ENCODE measurements at regions not wholly inside any gene's neighbourhood (a gene's known extent, or its start where the extent isn't known, plus 50 kb on each side); places are given as distances from the start of the nearest gene placed in this dataset.
"Not testable (repeated sequence)": the region's sequence is repeated elsewhere in the genome, so short reads cannot be mapped to it uniquely, and the experiment has no call there.

- DNase-seq = no peak
- H2AFZ ChIP-seq = no peak overlapping the region
- intact Hi-C loops (cut with micrococcal nuclease; ENCODE audit: unreplicated experiment) = no loop called here
- H3K4me1 ChIP-seq (replicated peaks; ENCODE audit: insufficient read depth) = no peaks in the 10 kb centered on the region
- H3K9me2 ChIP-seq (ENCODE audit: insufficient read depth) = no peaks in the 10 kb centered on the region
- H3K27ac ChIP-seq = no peak overlapping the region
- CTCF ChIA-PET = no interaction called here
- H3K4me2 ChIP-seq = no peak overlapping the region
- no TSS peak for BruUV-seq (replicated peaks)
- POLR2A ChIA-PET (ENCODE audit: unreplicated experiment) = no interaction called here
- no peaks in the 10 kb centered on the region for H3K79me2 ChIP-seq (ENCODE audit: low read depth)
- no peak overlapping the region for H3K4me3 ChIP-seq
- no peaks in the 10 kb centered on the region for H3K27me3 ChIP-seq (ENCODE audit: insufficient read depth, low read depth)
- H3F3A ChIP-seq (ENCODE audit: insufficient read depth, low read depth) = no peaks in the 10 kb centered on the region
- H3K36me3 ChIP-seq (ENCODE audit: low read depth) = no peaks in the 10 kb centered on the region
- no peaks in the 10 kb centered on the region for H4K20me1 ChIP-seq (ENCODE audit: insufficient read depth)
- H3K9me3 ChIP-seq (ENCODE audit: insufficient read depth, low read depth) = no peaks in the 10 kb centered on the region
- TF ChIP-seq EZH2 (IDR thresholded peaks at IDR 0.05; ENCODE audit: low read depth) (no peak), CTCF (conservative IDR thresholded peaks at IDR 0.05) (no peak)
Measured at GRCh38 chr7:25054819-25055519, 70.1 kb downstream of the CYCS start.

GRCh38 chr7:25050223-25050622 is 70.2 kb upstream of the OSBPL3 start:
- no peak overlapping the region for H2AFZ ChIP-seq
- H3K9me2 ChIP-seq (ENCODE audit: insufficient read depth) = no peaks in the 10 kb centered on the region
- DNase-seq = no peak
- intact Hi-C loops (cut with micrococcal nuclease; ENCODE audit: unreplicated experiment) = no loop called here
- H3K4me1 ChIP-seq (replicated peaks; ENCODE audit: insufficient read depth) = no peaks in the 10 kb centered on the region
- no peaks in the 10 kb centered on the region for H3K9me3 ChIP-seq (ENCODE audit: insufficient read depth, low read depth)
- H3K27ac ChIP-seq = no peak overlapping the region
- BruUV-seq (replicated peaks) = no TSS peak
- H3K36me3 ChIP-seq (ENCODE audit: low read depth) = no peaks in the 10 kb centered on the region
- no peaks in the 10 kb centered on the region for H4K20me1 ChIP-seq (ENCODE audit: insufficient read depth)
- no peaks in the 10 kb centered on the region for H3F3A ChIP-seq (ENCODE audit: insufficient read depth, low read depth)
- POLR2A ChIA-PET (ENCODE audit: unreplicated experiment) = no interaction called here
- H3K4me2 ChIP-seq = no peak overlapping the region
- no peaks in the 10 kb centered on the region for H3K27me3 ChIP-seq (ENCODE audit: insufficient read depth, low read depth)
- TF ChIP-seq EZH2 (IDR thresholded peaks at IDR 0.05; ENCODE audit: low read depth) (no peak), CTCF (conservative IDR thresholded peaks at IDR 0.05) (no peak)
- no peaks in the 10 kb centered on the region for H3K79me2 ChIP-seq (ENCODE audit: low read depth)
- no peak overlapping the region for H3K4me3 ChIP-seq
- CTCF ChIA-PET = no interaction called here

- TF ChIP-seq CTCF (conservative IDR thresholded peaks at IDR 0.05) = no peak
- no peak for TF ChIP-seq EZH2 (IDR thresholded peaks at IDR 0.05; ENCODE audit: low read depth)
- intact Hi-C loops (cut with micrococcal nuclease; ENCODE audit: unreplicated experiment) = no loop called here
- DNase-seq = no peak
- BruUV-seq (replicated peaks) = no TSS peak
- Histone ChIP-seq H3K9me2 (ENCODE audit: insufficient read depth) (no peaks in the 10 kb centered on the region), H3K27ac (no peak overlapping the region), H2AFZ (no peak overlapping the region), H4K20me1 (ENCODE audit: insufficient read depth) (no peaks in the 10 kb centered on the region), H3K4me3 (no peak overlapping the region), H3K9me3 (ENCODE audit: insufficient read depth, low read depth) (no peaks in the 10 kb centered on the region), H3K27me3 (ENCODE audit: insufficient read depth, low read depth) (no peaks in the 10 kb centered on the region), H3K4me1 (replicated peaks; ENCODE audit: insufficient read depth) (no peaks in the 10 kb centered on the region), H3K4me2 (no peak overlapping the region), H3K79me2 (ENCODE audit: low read depth) (no peaks in the 10 kb centered on the region), H3K36me3 (ENCODE audit: low read depth) (no peaks in the 10 kb centered on the region), H3F3A (ENCODE audit: insufficient read depth, low read depth) (no peaks in the 10 kb centered on the region)
- ChIA-PET POLR2A (ENCODE audit: unreplicated experiment) (no interaction called here), CTCF (no interaction called here)
Measured at GRCh38 chr7:25048444-25048834, 68.5 kb upstream of the OSBPL3 start.

- POLR2A ChIA-PET (ENCODE audit: unreplicated experiment) = not testable (repeated sequence)
Measured at GRCh38 chr7:25047571-25048443, 67.8 kb upstream of the OSBPL3 start.

More at GRCh38 chr7:25047571-25048443, 67.8 kb upstream of the OSBPL3 start:
- H3K4me2 ChIP-seq; BruUV-seq (replicated peaks); H3K79me2 ChIP-seq (ENCODE audit: low read depth); CTCF ChIA-PET; H3K36me3 ChIP-seq (ENCODE audit: low read depth); H3K4me3 ChIP-seq; intact Hi-C loops (cut with micrococcal nuclease; ENCODE audit: unreplicated experiment); H3K27me3 ChIP-seq (ENCODE audit: insufficient read depth, low read depth); H3K4me1 ChIP-seq (replicated peaks; ENCODE audit: insufficient read depth); DNase-seq; H2AFZ ChIP-seq; H3K9me3 ChIP-seq (ENCODE audit: insufficient read depth, low read depth); H4K20me1 ChIP-seq (ENCODE audit: insufficient read depth); H3K9me2 ChIP-seq (ENCODE audit: insufficient read depth); H3K27ac ChIP-seq; H3F3A ChIP-seq (ENCODE audit: insufficient read depth, low read depth): not testable (repeated sequence)

Measured in PC-9 (cell line).